T-helper 1 cell treated with Interleukin-12 subunit alpha and Interleukin-12 subunit beta and Interleukin-4 antibody, amounts not matched to agents 30 ng/mL and 1 ng/mL, for 36 hours (primary cell): ENCODE measurements at regions not wholly inside any gene's neighbourhood (a gene's known extent, or its start where the extent isn't known, plus 50 kb on each side); places are given as distances from the start of the nearest gene placed in this dataset.
"Not testable (repeated sequence)": the region's sequence is repeated elsewhere in the genome, so short reads cannot be mapped to it uniquely, and the experiment has no call there.

Experiments
- intact Hi-C: fragments of 100-400 bp; cut with micrococcal nuclease; formaldehyde crosslinking; loops from one replicate; pipeline ENCODE4 v1.15.1; 2024

- intact Hi-C loops = no loop called here
Measured at GRCh38 chr18:66300141-66300540, 303.7 kb downstream of the CDH19 start.

DNA sequence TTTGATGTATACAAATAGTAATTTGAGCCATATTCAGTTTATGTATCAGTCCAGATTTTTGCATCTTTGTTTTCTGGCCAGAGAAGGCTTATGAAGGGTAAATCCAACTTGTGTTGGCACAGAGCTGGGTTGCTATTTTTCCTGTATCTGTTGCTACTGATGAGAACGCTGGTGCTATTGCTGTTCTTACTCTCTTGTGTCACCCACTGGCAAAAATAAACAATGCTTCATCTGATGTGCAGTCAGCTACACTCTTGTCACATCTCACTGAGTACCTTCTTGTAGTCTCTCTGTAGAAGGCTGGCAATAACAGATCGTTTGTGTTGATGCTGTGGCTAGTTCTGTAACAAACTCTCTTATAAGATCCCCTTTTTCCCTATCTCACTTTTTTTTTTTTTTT lies 323.4 kb downstream of the CDH19 start:
- intact Hi-C loops = no loop called here

DNA sequence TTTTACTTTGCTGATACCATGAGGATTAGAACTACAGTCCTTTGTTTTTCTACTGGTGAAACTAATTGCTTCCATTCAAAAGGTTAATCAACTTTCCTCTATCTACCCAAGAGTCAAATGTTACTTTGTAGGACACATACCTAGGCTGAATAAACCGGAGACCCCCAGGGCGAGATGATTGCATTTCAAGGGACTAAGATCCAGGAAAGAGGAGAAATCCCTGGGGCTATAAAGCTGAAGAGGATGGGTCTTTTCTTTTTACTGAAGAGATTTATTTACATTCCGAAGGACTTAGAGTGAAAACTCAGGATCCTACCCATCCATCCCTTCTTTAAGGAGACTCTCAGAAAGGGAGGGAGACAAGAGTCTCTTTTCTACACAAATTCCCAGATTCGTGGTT lies 331.9 kb downstream of the CDH19 start:
- intact Hi-C loops = no loop called here

DNA sequence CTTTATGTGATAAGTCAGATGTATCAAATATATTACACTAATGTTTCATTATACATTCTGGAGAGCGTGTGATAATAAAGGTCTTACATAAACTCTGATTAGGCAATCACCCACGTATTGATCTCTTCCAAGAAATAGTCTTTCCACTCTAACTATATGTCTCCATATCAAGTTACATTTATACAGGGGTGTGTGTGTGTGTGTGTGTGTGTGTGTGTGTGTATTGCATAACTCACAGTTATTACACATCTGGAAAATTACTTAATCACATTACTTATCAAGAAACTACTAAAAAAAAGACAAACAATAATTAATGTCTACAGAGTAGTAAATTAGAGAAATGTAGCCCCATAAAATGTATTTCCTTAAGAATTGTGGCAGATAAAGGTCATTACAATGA lies 339.8 kb downstream of the CDH19 start:
- intact Hi-C loops = no loop called here

DNA sequence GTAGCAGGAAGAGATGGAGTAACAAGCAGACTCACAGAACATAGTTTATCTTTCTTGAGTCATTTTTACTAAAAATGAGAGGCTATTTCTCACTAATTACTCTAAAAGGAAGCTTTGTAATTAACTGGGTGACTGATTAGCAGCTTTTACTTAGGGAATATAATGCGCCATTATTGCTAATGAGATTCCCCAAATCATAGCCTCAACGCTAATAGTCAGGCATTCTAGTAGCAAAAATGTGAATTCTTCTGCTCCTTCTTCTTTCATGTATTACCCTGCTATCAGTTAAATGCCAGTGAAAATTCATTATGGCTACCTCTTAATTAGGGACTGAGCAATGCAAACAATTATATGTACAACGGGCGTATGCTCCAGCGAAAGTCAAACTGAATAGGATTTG lies 349.8 kb downstream of the CDH19 start:
- intact Hi-C loops = no loop called here

DNA sequence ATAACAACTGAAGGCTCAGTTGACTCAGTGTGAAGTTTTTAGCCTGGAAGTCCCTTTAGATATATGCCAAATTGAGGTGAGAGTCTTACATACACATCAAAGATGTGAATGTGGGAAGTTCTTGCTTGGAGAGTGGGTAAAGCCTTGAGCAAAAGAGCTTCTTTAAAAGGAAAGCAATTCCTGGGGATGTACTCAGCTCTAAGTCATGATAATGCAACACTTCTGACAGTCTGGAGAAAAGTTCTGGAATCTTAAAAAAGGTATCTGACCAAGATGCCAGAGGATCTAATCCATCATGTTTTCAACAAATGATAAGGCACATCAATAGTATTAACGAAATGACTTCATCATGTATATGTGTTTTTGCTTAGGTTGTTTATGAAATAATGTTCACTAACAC lies 351.2 kb downstream of the CDH19 start:
- intact Hi-C loops = no loop called here

- intact Hi-C loops = no loop called here
Measured at GRCh38 chr18:66235206-66235605, 368.7 kb downstream of the CDH19 start.

GRCh38 chr18:66226782-66227181 lies 377.1 kb downstream of the CDH19 start:
- intact Hi-C loops = no loop called here

DNA sequence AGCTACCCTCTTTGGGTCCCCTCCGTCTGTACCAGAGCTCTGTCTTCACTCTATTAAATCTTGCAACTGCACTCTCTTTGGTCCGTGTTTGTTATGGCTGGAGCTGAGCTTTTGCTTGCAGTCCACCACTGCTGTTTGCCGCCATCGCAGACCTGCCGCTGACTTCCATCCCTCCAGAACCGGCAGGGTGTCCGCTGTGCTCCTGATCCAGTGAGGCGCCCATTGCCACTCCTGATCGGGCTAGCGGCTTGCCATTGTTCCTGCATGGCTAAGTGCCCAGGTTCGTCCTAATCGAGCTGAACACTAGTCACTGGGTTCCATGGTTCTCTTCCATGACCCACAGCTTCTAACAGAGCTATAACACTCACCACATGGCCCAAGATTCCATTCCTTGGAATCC lies 380.6 kb downstream of the CDH19 start:
- intact Hi-C loops = not testable (repeated sequence)

DNA sequence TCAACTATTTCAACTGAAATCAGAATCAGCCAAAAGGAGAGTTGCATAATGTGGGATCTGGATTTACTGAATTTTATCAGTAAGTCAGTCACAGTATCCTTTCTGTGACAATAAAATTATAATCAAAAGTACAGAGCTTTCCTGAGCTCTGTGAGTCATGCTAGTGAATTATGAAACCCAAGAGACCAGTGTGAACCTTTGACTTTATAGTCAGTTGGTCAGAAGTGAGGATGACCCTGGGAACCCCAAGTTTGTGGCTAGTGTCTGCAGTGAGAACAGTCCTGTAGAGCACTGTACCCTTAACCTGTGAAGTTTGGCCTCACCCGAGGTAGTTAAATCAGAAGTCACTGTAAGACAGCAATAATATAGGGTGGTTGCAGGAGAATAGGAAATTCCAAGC lies 381.7 kb downstream of the CDH19 start:
- intact Hi-C loops = no loop called here

DNA sequence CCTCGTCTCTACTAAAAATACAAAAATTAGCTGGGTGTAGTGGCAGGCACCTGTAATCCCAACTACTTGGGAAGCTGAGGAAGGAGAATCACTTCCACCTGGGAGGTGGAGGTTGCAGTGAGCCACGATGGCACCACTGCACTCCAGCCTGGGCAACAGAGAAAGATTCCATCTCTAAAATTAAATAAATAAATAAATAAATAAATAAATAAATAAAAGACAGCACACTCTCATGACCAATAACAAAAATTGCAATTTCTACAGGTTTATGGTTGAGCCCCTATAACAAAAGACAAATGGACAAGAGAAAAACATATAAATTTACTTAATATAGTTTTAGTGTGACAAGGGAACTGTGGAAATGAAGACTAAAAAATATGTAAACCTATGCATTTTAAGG lies 384.1 kb downstream of the CDH19 start:
- intact Hi-C loops = no loop called here

DNA sequence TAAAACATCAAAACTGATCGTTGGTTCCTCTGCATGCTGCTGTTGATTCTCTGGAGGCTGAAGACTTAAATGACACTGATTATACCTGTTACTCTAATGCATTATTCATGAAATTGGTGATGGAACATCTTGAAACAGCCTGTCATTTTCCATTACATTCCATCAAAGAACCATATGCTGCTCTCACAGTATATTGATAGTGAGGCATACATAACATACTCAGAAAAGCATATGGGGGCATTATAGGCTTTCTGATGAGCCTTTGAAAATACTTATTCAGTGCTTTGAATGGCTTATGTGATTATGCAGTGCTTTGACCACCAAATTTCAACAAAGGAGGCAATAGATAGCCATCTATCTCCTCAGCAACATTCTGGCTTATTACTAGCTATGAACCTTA lies 392.1 kb downstream of the CDH19 start:
- intact Hi-C loops = no loop called here

DNA sequence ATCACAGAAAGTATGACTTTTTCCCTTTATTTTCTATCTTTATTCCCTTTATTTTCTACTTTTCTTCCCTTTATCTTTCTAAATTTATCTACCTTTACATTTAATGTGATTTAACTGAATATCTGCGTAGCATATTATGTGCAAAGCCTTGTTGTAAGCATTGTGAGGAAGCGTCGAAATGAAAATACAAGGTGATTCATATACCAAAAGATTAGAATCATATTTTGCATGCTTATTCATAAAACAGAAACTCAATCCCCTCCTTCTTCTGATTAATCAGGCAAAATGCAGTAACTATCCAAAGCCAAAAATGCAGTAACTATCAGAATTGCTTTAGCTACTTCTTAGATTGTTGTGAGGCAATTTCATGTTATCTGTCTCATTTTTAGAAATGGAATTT lies 393.0 kb downstream of the CDH19 start:
- intact Hi-C loops = no loop called here

DNA sequence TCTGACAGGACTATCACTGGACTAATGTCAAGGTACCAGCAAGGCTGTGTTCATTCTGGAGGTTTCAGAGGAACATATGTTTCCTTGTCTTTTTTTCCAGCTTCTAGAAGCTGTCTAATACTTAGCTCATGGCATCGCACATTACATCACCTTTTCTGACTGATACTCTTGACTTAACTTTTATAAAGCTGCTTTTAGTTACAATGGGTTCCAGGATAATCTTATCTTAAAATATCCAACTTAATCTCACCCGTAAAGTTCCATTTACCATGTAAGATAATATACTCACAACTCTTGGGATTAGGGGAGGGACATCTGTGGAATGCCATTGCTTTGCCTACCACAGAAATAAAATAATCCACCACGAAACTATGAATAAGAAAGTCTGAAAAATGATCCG lies 394.2 kb downstream of the CDH19 start:
- intact Hi-C loops = no loop called here

DNA sequence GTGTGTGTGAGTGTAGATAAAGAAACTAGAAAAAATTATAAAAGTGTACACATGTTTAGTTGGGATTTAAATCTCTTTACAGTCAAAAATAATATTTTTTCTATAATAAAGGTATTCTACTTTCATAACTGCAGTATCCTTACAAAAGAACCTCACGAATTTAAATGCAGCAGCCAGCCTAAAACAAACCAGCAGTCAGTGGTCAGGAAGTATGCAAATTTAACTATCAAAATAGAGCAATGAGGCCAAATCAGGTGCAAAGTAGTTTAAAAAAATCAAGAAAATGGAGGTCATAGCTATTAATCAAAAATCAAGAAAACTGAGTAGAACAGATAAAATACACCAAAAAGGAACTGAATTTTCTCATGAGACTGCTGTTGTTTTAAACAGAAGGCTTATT lies 407.1 kb downstream of the CDH19 start:
- intact Hi-C loops = no loop called here

DNA sequence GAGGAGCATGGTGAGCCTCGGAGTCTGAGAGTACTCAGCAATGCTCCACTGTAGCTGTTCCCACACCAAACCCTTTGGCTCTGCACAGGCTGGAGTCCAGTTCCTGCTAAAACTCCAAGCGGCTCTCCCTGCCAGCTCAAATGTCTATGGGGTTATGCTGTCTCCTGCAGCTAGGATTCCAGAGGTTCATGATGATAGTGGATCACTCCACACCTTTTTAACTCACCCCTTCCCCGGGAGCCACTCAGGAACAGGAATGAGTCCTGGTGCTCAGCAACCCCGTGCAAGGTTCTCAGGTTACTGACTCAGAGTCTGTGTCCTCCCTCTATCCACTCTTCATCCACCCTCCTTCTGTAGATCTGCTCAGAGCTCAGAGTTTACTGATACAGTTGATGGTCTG lies 410.0 kb downstream of the CDH19 start:
- intact Hi-C loops = no loop called here

- intact Hi-C loops = no loop called here
Measured at GRCh38 chr18:66193394-66193793, 410.5 kb downstream of the CDH19 start.

GRCh38 chr18:66168685-66169235 lies 417.9 kb downstream of the CDH7 start:
- intact Hi-C loops = loop anchor here (5.0 kb wide), 1 partner anchor 1736 kb away; no protein-coding TSS in a partner anchor

DNA sequence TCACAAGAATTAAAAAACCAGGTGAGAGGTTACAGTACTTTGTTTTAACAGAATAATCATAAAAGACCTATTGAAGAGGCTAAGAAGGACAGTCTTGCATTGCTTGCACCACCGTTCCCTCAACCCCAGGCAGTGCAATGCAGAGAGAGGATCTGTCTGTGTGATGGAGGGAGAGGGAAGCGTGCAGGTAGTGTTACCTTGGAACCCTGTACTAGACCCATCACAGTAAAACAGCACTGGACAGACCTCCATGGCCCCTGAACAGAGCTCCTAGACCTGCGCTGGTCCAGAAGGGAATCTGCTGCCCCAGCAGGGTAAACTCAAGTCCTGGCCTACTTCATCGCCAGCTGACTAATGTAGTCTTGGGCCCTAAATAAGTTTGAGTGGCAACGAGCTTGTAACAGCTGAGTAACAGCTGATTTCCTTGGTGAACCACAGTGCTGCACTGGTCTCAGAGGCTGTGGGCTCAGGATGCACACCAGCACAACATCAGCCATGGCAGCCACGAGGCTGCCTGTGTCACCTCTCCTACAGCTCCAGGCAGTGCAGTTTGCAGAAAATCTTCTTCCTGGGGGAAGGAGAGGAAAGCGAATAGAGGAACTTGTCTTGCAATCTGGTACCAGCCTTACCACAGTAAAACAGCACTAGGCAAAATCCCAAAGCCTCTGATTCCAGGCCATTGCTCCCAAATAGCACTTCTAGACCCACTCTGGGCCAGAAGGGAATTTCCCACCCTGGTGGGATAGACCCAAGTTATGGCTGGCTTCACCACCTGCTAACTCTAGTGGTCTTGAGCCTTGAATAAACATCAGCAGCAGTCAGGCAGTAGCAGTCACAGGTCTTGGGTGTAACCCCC lies 417.2 kb downstream of the CDH7 start:
- intact Hi-C loops = loop anchor here (5.0 kb wide), 1 partner anchor 1736 kb away; no protein-coding TSS in a partner anchor

DNA sequence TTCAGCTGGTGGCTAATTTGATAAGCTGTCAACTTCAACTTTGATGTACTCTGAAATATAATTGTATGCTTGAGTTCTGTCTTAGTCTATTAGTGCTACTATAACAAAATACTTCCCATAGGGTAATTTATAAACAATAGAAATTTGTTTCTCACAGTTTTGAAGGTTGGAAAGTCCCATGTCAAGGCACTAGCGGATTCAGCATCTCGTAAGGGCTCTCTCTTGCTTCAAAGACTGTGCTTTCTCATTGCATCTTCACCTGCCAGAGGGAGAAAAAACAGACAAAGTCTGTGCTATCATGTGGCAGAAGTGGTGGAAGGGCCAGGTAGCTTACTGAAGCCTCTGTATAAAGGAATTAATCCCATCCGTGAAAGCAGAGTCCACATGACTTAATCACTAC lies 409.2 kb downstream of the CDH7 start:
- intact Hi-C loops = no loop called here

DNA sequence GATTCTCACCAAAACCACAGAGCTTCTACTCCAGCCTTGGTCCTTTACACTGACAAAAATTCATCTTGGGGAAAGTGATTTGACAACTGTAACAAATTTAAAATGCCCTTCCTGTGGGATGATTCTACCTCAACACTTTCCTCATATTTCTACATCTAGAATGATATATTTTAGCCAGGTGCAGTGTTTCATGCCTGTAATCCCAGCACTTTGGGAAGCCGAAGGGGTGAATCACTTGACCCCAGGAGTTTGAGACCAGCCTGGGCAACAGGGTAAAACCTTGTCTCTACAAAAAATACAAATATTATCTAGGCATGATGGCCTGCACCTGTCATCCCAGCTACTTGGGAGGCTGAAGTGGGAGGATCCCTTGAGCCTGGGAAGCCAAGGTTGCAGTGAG lies 408.6 kb downstream of the CDH7 start:
- intact Hi-C loops = no loop called here

DNA sequence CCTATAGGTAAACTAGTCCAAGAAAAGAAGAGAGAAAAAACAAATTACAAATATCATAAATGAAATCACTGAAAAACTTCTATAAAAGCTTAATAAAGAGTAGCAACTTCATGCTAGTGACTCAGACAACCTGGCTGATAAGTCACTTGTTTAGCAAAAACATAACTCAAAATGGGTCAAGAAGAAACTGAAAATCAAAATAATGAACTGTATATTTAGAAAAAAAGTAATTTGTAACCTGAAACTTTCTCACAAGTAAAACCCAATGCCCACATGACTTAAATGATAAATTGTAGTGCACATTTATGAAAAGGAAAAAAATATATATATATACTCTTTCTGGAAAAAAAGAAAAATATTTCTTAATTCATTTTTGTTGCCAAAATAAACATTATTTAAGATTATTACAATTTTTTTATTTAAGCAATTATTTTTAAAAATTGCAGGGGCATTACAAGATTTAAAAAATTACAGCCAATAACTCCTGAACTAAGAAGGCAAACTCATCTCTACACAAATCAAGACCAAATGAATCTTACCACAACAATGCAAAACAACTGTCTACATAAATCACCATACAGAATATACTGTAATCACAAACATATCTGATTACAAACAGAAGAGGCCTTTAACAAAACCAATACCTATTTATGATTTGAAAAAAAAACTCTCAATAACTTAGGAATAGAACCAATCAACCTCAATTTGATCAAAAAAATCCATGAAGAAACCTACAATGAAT lies 406.3 kb downstream of the CDH7 start:
- intact Hi-C loops = no loop called here
